Esophagus muscularis mucosa (tissue), 4 donors: ENCODE measurements at regions not wholly inside any gene's neighbourhood (a gene's known extent, or its start where the extent isn't known, plus 50 kb on each side); places are given as distances from the start of the nearest gene placed in this dataset.

Experiments
- DNase-seq: peaks from one replicate; pipeline ENCODE4 v3.0.0-alpha.2; 2017; ENCODE audit errors: extremely low spot score
- H3K27ac ChIP-seq, 4 donors: fragments of 200-600 bp; sonication (generic); replicated peaks in 1 of 4; 1 replicate in 3 of 4; 2 replicates in 1 of 4; pipeline ENCODE4 v1.5.1; 2016 to 2019; ENCODE audit warnings: mild to moderate bottlenecking in 1 of 4
- H3K27me3 ChIP-seq, 4 donors: fragments of 200-600 bp; sonication (generic); one replicate each; pipeline versions ENCODE4 v1.5.1 to v1.6.0; 2016 to 2019
- H3K36me3 ChIP-seq, 4 donors: fragments of 200-600 bp; sonication (generic); one replicate each; pipeline ENCODE4 v1.5.1; 2016 to 2019
- H3K4me1 ChIP-seq, 4 donors: fragments of 200-600 bp; sonication (generic); one replicate each; pipeline ENCODE4 v1.5.1; 2016 to 2019
- H3K4me3 ChIP-seq, 4 donors: fragments of 200-600 bp; sonication (generic); 1 replicate in 2 of 4; 2 replicates in 2 of 4; pipeline ENCODE4 v1.5.1; 2016 to 2019; ENCODE audit warnings: mild to moderate bottlenecking in 4 of 4, moderate library complexity in 1 of 4
- H3K9me3 ChIP-seq, 4 donors: fragments of 200-600 bp; sonication (generic); 1 replicate in 3 of 4; 2 replicates in 1 of 4; pipeline ENCODE4 v1.5.1; 2016 to 2019
- CTCF ChIP-seq, 3 experiments: fragments of 200-600 bp in 2 of 3; fragments of 450-650 bp in 1 of 3; sonication (generic) in 2 of 3; IDR thresholded peaks; one replicate each; pipeline ENCODE4 v1.5.1; 2017 to 2019; ENCODE audit warnings: antibody characterized with exemption in 3 of 3, mild to moderate bottlenecking in 2 of 3, moderate library complexity in 1 of 3
- EP300 ChIP-seq: sonication (generic); formaldehyde crosslinking; IDR thresholded peaks from one replicate; pipeline ENCODE4 v1.6.1; 2017; ENCODE audit warnings: antibody characterized with exemption
- POLR2A ChIP-seq: fragments of 450-650 bp; IDR thresholded peaks from one replicate; pipeline ENCODE4 v1.6.1; 2017; ENCODE audit warnings: antibody characterized with exemption, moderate library complexity, mild to moderate bottlenecking, low read depth
- POLR2AphosphoS5 ChIP-seq, 2 donors: sonication (generic); formaldehyde crosslinking; IDR thresholded peaks; one replicate each; pipeline ENCODE4 v1.6.1; 2017; ENCODE audit warnings: antibody characterized with exemption in 2 of 2
- WGBS: methylation state at CpG from one replicate; pipeline ENCODE4 v1.1.5; 2018; 5-methylcytosine and 5-hydroxymethylcytosine counted together
- intact Hi-C: fragments of 100-400 bp; cut with DNase I; formaldehyde crosslinking; loops from one replicate; pipeline ENCODE4 v1.15.1; 2023

GRCh38 chr18:11304928-11305327 lies 155.6 kb upstream of the PIEZO2 start:
- intact Hi-C loops: no loop called here
- H3K9me3 ChIP-seq: peaks cover 0 to 16% (median 3%) of the 10 kb centered on the region in 4 donors
- DNase-seq: no peak
- no peak overlapping the region for H3K4me3 ChIP-seq
- H3K4me1 ChIP-seq: no peaks in the 10 kb centered on the region
- 89% methylated on average over 2 of the region's 4 CpGs for WGBS
- no peaks in the 10 kb centered on the region for H3K27me3 ChIP-seq
- H3K36me3 ChIP-seq: no peaks in the 10 kb centered on the region
- TF ChIP-seq CTCF (IDR thresholded peaks at IDR 0.05) (no peak), POLR2A (no peak), EP300 (no peak), POLR2AphosphoS5 (IDR thresholded peaks at IDR 0.05) (no peak)
- H3K27ac ChIP-seq: no peak overlapping the region

GRCh38 chr18:11296946-11297345 lies 147.6 kb upstream of the PIEZO2 start:
- Histone ChIP-seq H3K4me3 (no peak overlapping the region), H3K36me3 (no peaks in the 10 kb centered on the region), H3K9me3 (peaks cover 0 to 16% (median 4%) of the 10 kb centered on the region in 4 donors), H3K4me1 (no peaks in the 10 kb centered on the region), H3K27me3 (no peaks in the 10 kb centered on the region), H3K27ac (no peak overlapping the region)
- intact Hi-C loops: no loop called here
- no peak for TF ChIP-seq EP300
- TF ChIP-seq POLR2AphosphoS5 (IDR thresholded peaks at IDR 0.05): no peak
- no peak for TF ChIP-seq CTCF (IDR thresholded peaks at IDR 0.05)
- TF ChIP-seq POLR2A: no peak
- no peak for DNase-seq
- WGBS: 84% methylated on average over 1 of the region's 1 CpG

GRCh38 chr18:11293794-11294193 lies 144.4 kb upstream of the PIEZO2 start:
- 82% methylated on average over 2 of the region's 2 CpGs for WGBS

GRCh38 chr18:11290786-11291185 lies 141.4 kb upstream of the PIEZO2 start:
- WGBS: 65% methylated on average over 3 of the region's 3 CpGs
- no peaks in the 10 kb centered on the region for H3K36me3 ChIP-seq
- no peaks in the 10 kb centered on the region for H3K9me3 ChIP-seq
- H3K27ac ChIP-seq: no peak overlapping the region
- TF ChIP-seq CTCF (IDR thresholded peaks at IDR 0.05): no peak
- no peak for TF ChIP-seq POLR2AphosphoS5 (IDR thresholded peaks at IDR 0.05)
- TF ChIP-seq POLR2A: no peak
- TF ChIP-seq EP300: no peak
- H3K4me3 ChIP-seq: no peak overlapping the region
- no peaks in the 10 kb centered on the region for H3K4me1 ChIP-seq
- no peak for DNase-seq
- intact Hi-C loops: no loop called here
- no peaks in the 10 kb centered on the region for H3K27me3 ChIP-seq

More at GRCh38 chr18:11293794-11294193, 144.4 kb upstream of the PIEZO2 start:
- Histone ChIP-seq H3K4me3 (no peak overlapping the region), H3K27ac (no peak overlapping the region), H3K27me3 (no peaks in the 10 kb centered on the region), H3K9me3 (no peaks in the 10 kb centered on the region), H3K36me3 (no peaks in the 10 kb centered on the region), H3K4me1 (no peaks in the 10 kb centered on the region)
- intact Hi-C loops: no loop called here
- DNase-seq: no peak
- no peak for TF ChIP-seq POLR2A
- TF ChIP-seq EP300: no peak
- TF ChIP-seq POLR2AphosphoS5 (IDR thresholded peaks at IDR 0.05): no peak
- no peak for TF ChIP-seq CTCF (IDR thresholded peaks at IDR 0.05)

GRCh38 chr18:11289248-11289647 lies 139.9 kb upstream of the PIEZO2 start:
- no peaks in the 10 kb centered on the region for H3K36me3 ChIP-seq
- 100% methylated on average over 1 of the region's 1 CpG for WGBS
- no peaks in the 10 kb centered on the region for H3K4me1 ChIP-seq
- H3K27ac ChIP-seq: no peak overlapping the region
- H3K9me3 ChIP-seq: no peaks in the 10 kb centered on the region
- DNase-seq: no peak
- TF ChIP-seq POLR2A: no peak
- TF ChIP-seq CTCF (IDR thresholded peaks at IDR 0.05): no peak
- no peak for TF ChIP-seq EP300
- TF ChIP-seq POLR2AphosphoS5 (IDR thresholded peaks at IDR 0.05): no peak
- H3K4me3 ChIP-seq: no peak overlapping the region
- intact Hi-C loops: no loop called here
- no peaks in the 10 kb centered on the region for H3K27me3 ChIP-seq
